HG02852 (cell line): ENCODE measurements at regions not wholly inside any gene's neighbourhood (a gene's known extent, or its start where the extent isn't known, plus 50 kb on each side); places are given as distances from the start of the nearest gene placed in this dataset.

Source experiments
- ATAC-seq: cut with Tn5 transposase; IDR thresholded peaks from one replicate; pipeline ENCODE4 v1.9.1; 2021; ENCODE audit warnings: mild to moderate bottlenecking, moderate library complexity; ENCODE audit not compliant: unreplicated experiment

- ATAC-seq: no peak
Observed at GRCh38 chr17:71710816-71711215, 410.0 kb upstream of the SOX9 start.

GRCh38 chr17:71713846-71714245, 407.0 kb upstream of the SOX9 start:
- no peak for ATAC-seq

- no peak for ATAC-seq
Observed at GRCh38 chr17:71724339-71724738, 396.5 kb upstream of the SOX9 start.

GRCh38 chr17:71725811-71726210, 395.0 kb upstream of the SOX9 start:
- no peak for ATAC-seq

- ATAC-seq: no peak
Observed at GRCh38 chr17:71726341-71726740, 394.5 kb upstream of the SOX9 start.

- ATAC-seq: no peak
Observed at GRCh38 chr17:71727292-71727691, 393.5 kb upstream of the SOX9 start.

GRCh38 chr17:71727723-71728122, 393.1 kb upstream of the SOX9 start:
- no peak for ATAC-seq

GRCh38 chr17:71730871-71731270, 389.9 kb upstream of the SOX9 start:
- ATAC-seq: no peak

- no peak for ATAC-seq
Observed at GRCh38 chr17:71735893-71736292, 384.9 kb upstream of the SOX9 start.

GRCh38 chr17:71740866-71741265, 380.0 kb upstream of the SOX9 start:
- no peak for ATAC-seq

- ATAC-seq: no peak
Observed at GRCh38 chr17:71741836-71742235, 379.0 kb upstream of the SOX9 start.

- ATAC-seq: no peak
Observed at GRCh38 chr17:71748872-71749271, 371.9 kb upstream of the SOX9 start.

- ATAC-seq: no peak
Observed at GRCh38 chr17:71753070-71753469, 367.8 kb upstream of the SOX9 start.

- ATAC-seq: no peak
Observed at GRCh38 chr17:71757156-71757555, 363.7 kb upstream of the SOX9 start.

GRCh38 chr17:71757956-71758355, 362.9 kb upstream of the SOX9 start:
- no peak for ATAC-seq

- ATAC-seq: no peak
Observed at GRCh38 chr17:71759422-71760060, 361.3 kb upstream of the SOX9 start.

- no peak for ATAC-seq
Observed at GRCh38 chr17:71760062-71760720, 360.6 kb upstream of the SOX9 start.

- no peak for ATAC-seq
Observed at GRCh38 chr17:71762526-71762925, 358.3 kb upstream of the SOX9 start.

GRCh38 chr17:71764505-71764904, 356.3 kb upstream of the SOX9 start:
- ATAC-seq: peak; percentile 55

- ATAC-seq: no peak
Observed at GRCh38 chr17:71765437-71765836, 355.4 kb upstream of the SOX9 start.

GRCh38 chr17:71769850-71770249, 351.0 kb upstream of the SOX9 start:
- no peak for ATAC-seq

GRCh38 chr17:71777048-71777640, 343.7 kb upstream of the SOX9 start:
- ATAC-seq: no peak
